ENCODE measurements at regions not wholly inside any gene's neighbourhood (a gene's known extent, or its start where the extent isn't known, plus 50 kb on each side); places are given as distances from the start of the nearest gene placed in this dataset.

DNA sequence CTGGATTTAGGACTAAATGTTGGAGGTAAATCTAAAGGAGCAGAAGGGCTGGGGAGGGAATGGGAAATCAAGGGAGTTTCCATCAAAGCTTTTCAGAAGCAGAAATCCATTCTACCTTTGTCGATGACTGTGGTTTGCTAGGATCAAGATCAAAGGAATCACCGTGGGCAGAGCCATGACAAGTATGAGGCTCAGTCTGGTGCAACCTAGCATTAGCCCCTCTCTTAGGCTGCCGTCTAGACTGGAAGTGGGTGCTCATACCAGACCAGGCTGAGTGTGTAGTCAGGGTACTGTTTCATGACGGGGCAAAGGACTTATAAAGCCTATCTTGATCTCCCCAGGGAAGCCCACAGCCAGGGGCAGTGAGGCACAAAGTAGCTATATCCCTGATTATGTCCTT, 120.5 kb downstream of the BMP2 start:
- no peaks in the 10 kb centered on the region for H3K27me3 ChIP-seq
- no peak for TF ChIP-seq CTCF (IDR thresholded peaks at IDR 0.05)
- no peak overlapping the region for H3K27ac ChIP-seq
- H3K36me3 ChIP-seq = no peaks in the 10 kb centered on the region
- DNase-seq = no peak
- no peaks in the 10 kb centered on the region for H3K4me1 ChIP-seq
- no peaks in the 10 kb centered on the region for H3K9me3 ChIP-seq
- WGBS, 2 donors = 50 to 80% methylated on average over 4 of the region's 4 CpGs
- intact Hi-C loops (cut with DNase I) = no loop called here
- no peak for FAIRE-seq
- no peak overlapping the region for H3K4me3 ChIP-seq
- no peak for ATAC-seq

- Histone ChIP-seq H3K9me3 (no peaks in the 10 kb centered on the region), H3K27me3 (no peaks in the 10 kb centered on the region), H3K4me3 (no peak overlapping the region), H3K27ac (no peak overlapping the region), H3K4me1 (no peaks in the 10 kb centered on the region), H3K36me3 (no peaks in the 10 kb centered on the region)
- intact Hi-C loops (cut with DNase I) = no loop called here
- WGBS, 2 donors = 63 to 75% methylated on average over 4 of the region's 4 CpGs
- DNase-seq (no peak), ATAC-seq (no peak), FAIRE-seq (no peak)
- TF ChIP-seq CTCF (IDR thresholded peaks at IDR 0.05) = no peak
Observed at GRCh38 chr20:6888736-6889395, 121.4 kb downstream of the BMP2 start.

DNA sequence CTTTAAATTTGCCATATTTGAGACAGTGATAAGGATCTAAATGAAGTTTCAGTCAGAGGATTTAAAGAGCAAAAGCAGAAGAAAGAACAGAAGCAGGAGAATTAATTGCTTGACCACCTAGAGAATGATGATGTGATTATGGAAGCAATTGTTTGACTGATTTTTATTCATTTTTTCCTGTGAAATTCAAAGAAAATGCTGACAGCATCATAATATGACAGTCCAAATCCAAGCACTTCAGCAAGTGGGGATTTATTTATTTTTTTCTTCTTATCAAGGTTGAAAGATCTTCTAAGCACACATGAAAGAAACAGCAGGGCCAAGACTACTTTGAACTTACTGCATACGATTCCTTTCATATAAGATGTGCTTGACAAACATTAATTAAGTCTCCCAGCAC, 125.2 kb downstream of the BMP2 start:
- no peak for FAIRE-seq

GRCh38 chr20:6898928-6899327, 131.4 kb downstream of the BMP2 start:
- Histone ChIP-seq H3K27me3 (no peaks in the 10 kb centered on the region), H3K27ac (no peak overlapping the region)
- no peak for ATAC-seq

More for the DNA sequence above, 125.2 kb downstream of the BMP2 start:
- DNase-seq (no peak), ATAC-seq (no peak)
- intact Hi-C loops (cut with DNase I) = no loop called here
- Histone ChIP-seq H3K4me1 (no peaks in the 10 kb centered on the region), H3K4me3 (no peak overlapping the region), H3K36me3 (no peaks in the 10 kb centered on the region), H3K27me3 (no peaks in the 10 kb centered on the region), H3K27ac (no peak overlapping the region), H3K9me3 (no peaks in the 10 kb centered on the region)
- WGBS, 2 donors = 33 to 48% methylated on average over 1 of the region's 1 CpG
- TF ChIP-seq CTCF (IDR thresholded peaks at IDR 0.05) = no peak

More at GRCh38 chr20:6898928-6899327, 131.4 kb downstream of the BMP2 start:
- DNase-seq = no peak
- intact Hi-C loops (cut with DNase I) = no loop called here
- TF ChIP-seq CTCF (IDR thresholded peaks at IDR 0.05) = no peak
- WGBS, 2 donors = 51 to 55% methylated on average over 3 of the region's 3 CpGs
- no peaks in the 10 kb centered on the region for H3K4me1 ChIP-seq
- no peaks in the 10 kb centered on the region for H3K36me3 ChIP-seq
- FAIRE-seq = no peak
- H3K9me3 ChIP-seq = no peaks in the 10 kb centered on the region
- H3K4me3 ChIP-seq = no peak overlapping the region
